ENCODE measurements at regions not wholly inside any gene's neighbourhood (a gene's known extent, or its start where the extent isn't known, plus 50 kb on each side); places are given as distances from the start of the nearest gene placed in this dataset.

GRCh38 chr3:72145506-72146380, 360.8 kb upstream of the PROK2 start:
- FAIRE-seq, result no peak

- no peak for FAIRE-seq
Observed at GRCh38 chr3:72144773-72145505, 360.0 kb upstream of the PROK2 start.

- no peak for FAIRE-seq
Observed at GRCh38 chr3:72143966-72144717, 359.2 kb upstream of the PROK2 start.

- no peak for FAIRE-seq
Observed at GRCh38 chr3:72143322-72143721, 358.4 kb upstream of the PROK2 start.

GRCh38 chr3:72142028-72142427, 357.1 kb upstream of the PROK2 start:
- FAIRE-seq, result no peak

- FAIRE-seq, result no peak
Observed at GRCh38 chr3:72141264-72141663, 356.3 kb upstream of the PROK2 start.

- no peak for FAIRE-seq
Observed at GRCh38 chr3:72139316-72139715, 354.4 kb upstream of the PROK2 start.

- FAIRE-seq, result no peak
Observed at GRCh38 chr3:72137865-72138861, 353.2 kb upstream of the PROK2 start.

GRCh38 chr3:72135636-72136035, 350.7 kb upstream of the PROK2 start:
- FAIRE-seq, result no peak

- FAIRE-seq, result no peak
Observed at GRCh38 chr3:72134989-72135451, 350.1 kb upstream of the PROK2 start.

- FAIRE-seq, result no peak
Observed at GRCh38 chr3:72133329-72134011, 348.5 kb upstream of the PROK2 start.

- no peak for FAIRE-seq
Observed at GRCh38 chr3:72131899-72132298, 347.0 kb upstream of the PROK2 start.

GRCh38 chr3:72130565-72130964, 345.6 kb upstream of the PROK2 start:
- no peak for FAIRE-seq

GRCh38 chr3:72129501-72130094, 344.6 kb upstream of the PROK2 start:
- no peak for FAIRE-seq

- FAIRE-seq, result no peak
Observed at GRCh38 chr3:72128921-72129320, 344.0 kb upstream of the PROK2 start.

GRCh38 chr3:72127844-72128243, 342.9 kb upstream of the PROK2 start:
- no peak for FAIRE-seq

- no peak for FAIRE-seq
Observed at GRCh38 chr3:72127224-72127612, 342.3 kb upstream of the PROK2 start.

GRCh38 chr3:72126441-72127223, 341.7 kb upstream of the PROK2 start:
- FAIRE-seq, result no peak

GRCh38 chr3:72123908-72124441, 339.0 kb upstream of the PROK2 start:
- no peak for FAIRE-seq
